Breast epithelium (tissue), 3 donors: ENCODE measurements at regions not wholly inside any gene's neighbourhood (a gene's known extent, or its start where the extent isn't known, plus 50 kb on each side); places are given as distances from the start of the nearest gene placed in this dataset.

Experiments
- POLR2A ChIP-seq: fragments of 450-650 bp; IDR thresholded peaks from one replicate; pipeline ENCODE4 v1.6.1; 2016; ENCODE audit warnings: antibody characterized with exemption, mild to moderate bottlenecking, moderate library complexity
- TF ChIP-seq, protein P1 (sequence below), 3 donors: fragments of 450-650 bp; IDR thresholded peaks; one replicate each; pipeline ENCODE4 v1.5.1; 2016 to 2017; ENCODE audit warnings: antibody characterized with exemption in 3 of 3, mild to moderate bottlenecking in 3 of 3, moderate library complexity in 3 of 3

DNA sequence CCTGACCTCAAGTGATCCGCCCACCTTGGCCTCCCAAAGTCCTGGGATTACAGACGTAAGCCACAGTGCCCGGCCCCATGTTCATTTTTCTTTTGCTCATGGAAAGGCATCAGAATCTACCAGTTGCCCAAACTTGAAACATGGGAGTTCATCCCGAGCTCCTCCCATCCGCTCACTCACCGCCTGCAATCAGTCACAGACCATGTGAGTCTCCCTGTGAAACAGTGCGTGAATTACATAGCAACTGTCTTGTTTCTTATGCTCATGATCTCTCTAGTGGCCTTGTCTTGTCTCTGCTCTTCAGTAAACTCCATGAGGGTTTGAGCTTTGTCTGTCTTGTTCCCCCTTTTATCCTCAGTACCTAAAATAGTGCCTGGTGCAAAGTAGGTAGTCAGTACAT is 52.1 kb upstream of the TNRC6A start:
- TF ChIP-seq, protein P1, sequence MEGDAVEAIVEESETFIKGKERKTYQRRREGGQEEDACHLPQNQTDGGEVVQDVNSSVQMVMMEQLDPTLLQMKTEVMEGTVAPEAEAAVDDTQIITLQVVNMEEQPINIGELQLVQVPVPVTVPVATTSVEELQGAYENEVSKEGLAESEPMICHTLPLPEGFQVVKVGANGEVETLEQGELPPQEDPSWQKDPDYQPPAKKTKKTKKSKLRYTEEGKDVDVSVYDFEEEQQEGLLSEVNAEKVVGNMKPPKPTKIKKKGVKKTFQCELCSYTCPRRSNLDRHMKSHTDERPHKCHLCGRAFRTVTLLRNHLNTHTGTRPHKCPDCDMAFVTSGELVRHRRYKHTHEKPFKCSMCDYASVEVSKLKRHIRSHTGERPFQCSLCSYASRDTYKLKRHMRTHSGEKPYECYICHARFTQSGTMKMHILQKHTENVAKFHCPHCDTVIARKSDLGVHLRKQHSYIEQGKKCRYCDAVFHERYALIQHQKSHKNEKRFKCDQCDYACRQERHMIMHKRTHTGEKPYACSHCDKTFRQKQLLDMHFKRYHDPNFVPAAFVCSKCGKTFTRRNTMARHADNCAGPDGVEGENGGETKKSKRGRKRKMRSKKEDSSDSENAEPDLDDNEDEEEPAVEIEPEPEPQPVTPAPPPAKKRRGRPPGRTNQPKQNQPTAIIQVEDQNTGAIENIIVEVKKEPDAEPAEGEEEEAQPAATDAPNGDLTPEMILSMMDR (IDR thresholded peaks at IDR 0.05), result no peak
- no peak for TF ChIP-seq POLR2A
